GM06990 (cell line): ENCODE measurements at regions not wholly inside any gene's neighbourhood (a gene's known extent, or its start where the extent isn't known, plus 50 kb on each side); places are given as distances from the start of the nearest gene placed in this dataset.

Source experiments
- DNase-seq: peaks from one replicate; pipeline ENCODE4 v3.0.0-alpha.2; 2011; ENCODE audit not compliant: insufficient read length; ENCODE audit errors: extremely low read depth
- H3K27me3 ChIP-seq: replicated peaks from 2 replicates; pipeline ENCODE4 v1.6.0; 2011; ENCODE audit warnings: low read length; ENCODE audit not compliant: control insufficient read depth, insufficient read depth
- H3K36me3 ChIP-seq: 2 replicates; pipeline ENCODE4 v1.5.1; 2011; ENCODE audit warnings: low read length; ENCODE audit not compliant: control insufficient read depth, insufficient read depth
- H3K4me3 ChIP-seq: replicated peaks from 2 replicates; pipeline ENCODE4 v1.5.1; 2011; ENCODE audit warnings: low read depth, mild to moderate bottlenecking, control low read depth, low read length
- CTCF ChIP-seq: IDR thresholded peaks from 2 replicates; pipeline ENCODE4 v1.5.1; 2011; ENCODE audit warnings: low read length, control low read depth, mild to moderate bottlenecking, inconsistent platforms; ENCODE audit not compliant: insufficient read depth, poor library complexity, severe bottlenecking

- Histone ChIP-seq H3K4me3 (no peak overlapping the region), H3K36me3 (no peaks in the 10 kb centered on the region), H3K27me3 (no peaks in the 10 kb centered on the region)
- no peak for DNase-seq
- no peak for TF ChIP-seq CTCF
Observed at GRCh38 chr12:78447373-78447772, 417.2 kb upstream of the SYT1 start.

GRCh38 chr12:78448692-78449091 lies 415.9 kb upstream of the SYT1 start:
- TF ChIP-seq CTCF = no peak
- no peak for DNase-seq
- no peaks in the 10 kb centered on the region for H3K27me3 ChIP-seq
- no peak overlapping the region for H3K4me3 ChIP-seq
- H3K36me3 ChIP-seq = no peaks in the 10 kb centered on the region

GRCh38 chr12:78455991-78456390 lies 408.6 kb upstream of the SYT1 start:
- TF ChIP-seq CTCF = no peak
- DNase-seq = no peak

GRCh38 chr12:78457938-78458337 lies 406.6 kb upstream of the SYT1 start:
- Histone ChIP-seq H3K36me3 (no peaks in the 10 kb centered on the region), H3K27me3 (no peaks in the 10 kb centered on the region), H3K4me3 (no peak overlapping the region)
- DNase-seq = peak; percentile 43
- TF ChIP-seq CTCF = no peak

More at GRCh38 chr12:78455991-78456390, 408.6 kb upstream of the SYT1 start:
- H3K27me3 ChIP-seq = no peaks in the 10 kb centered on the region
- no peaks in the 10 kb centered on the region for H3K36me3 ChIP-seq
- H3K4me3 ChIP-seq = no peak overlapping the region

GRCh38 chr12:78470354-78471195 lies 394.0 kb upstream of the SYT1 start:
- Histone ChIP-seq H3K4me3 (no peak overlapping the region), H3K27me3 (no peaks in the 10 kb centered on the region), H3K36me3 (no peaks in the 10 kb centered on the region)
- peak; percentile 57 for TF ChIP-seq CTCF
- DNase-seq = no peak
